HG03097 (cell line): ENCODE measurements at regions not wholly inside any gene's neighbourhood (a gene's known extent, or its start where the extent isn't known, plus 50 kb on each side); places are given as distances from the start of the nearest gene placed in this dataset.

Source experiments
- ATAC-seq: cut with Tn5 transposase; IDR thresholded peaks from one replicate; pipeline ENCODE4 v1.9.1; 2021; ENCODE audit not compliant: unreplicated experiment, low FRiP score

GRCh38 chr5:164433106-164433870 is 927.9 kb downstream of the MAT2B start:
- ATAC-seq, result no peak

GRCh38 chr5:164435576-164435975 is 930.2 kb downstream of the MAT2B start:
- no peak for ATAC-seq

- no peak for ATAC-seq
Observed at GRCh38 chr5:164439799-164440198, 934.4 kb downstream of the MAT2B start.

GRCh38 chr5:164449460-164449859 is 944.0 kb downstream of the MAT2B start:
- ATAC-seq, result no peak

GRCh38 chr5:164466033-164466432 is 960.6 kb downstream of the MAT2B start:
- ATAC-seq, result no peak

GRCh38 chr5:164470312-164470711 is 964.9 kb downstream of the MAT2B start:
- no peak for ATAC-seq

- no peak for ATAC-seq
Observed at GRCh38 chr5:164472165-164472564, 966.7 kb downstream of the MAT2B start.

- no peak for ATAC-seq
Observed at GRCh38 chr5:164475339-164475977, 970.0 kb downstream of the MAT2B start.

- ATAC-seq, result no peak
Observed at GRCh38 chr5:164481270-164481669, 975.9 kb downstream of the MAT2B start.

- ATAC-seq, result no peak
Observed at GRCh38 chr5:164482351-164482750, 976.9 kb downstream of the MAT2B start.

GRCh38 chr5:164484948-164485347 is 979.5 kb downstream of the MAT2B start:
- no peak for ATAC-seq

- no peak for ATAC-seq
Observed at GRCh38 chr5:164487939-164488338, 982.5 kb downstream of the MAT2B start.

GRCh38 chr5:164497311-164498064 is 992.1 kb downstream of the MAT2B start:
- ATAC-seq, result no peak

GRCh38 chr5:164498438-164498837 is 993.0 kb downstream of the MAT2B start:
- ATAC-seq, result no peak

- no peak for ATAC-seq
Observed at GRCh38 chr5:164500856-164501255, 995.4 kb downstream of the MAT2B start.

GRCh38 chr5:164501344-164501743 is 995.9 kb downstream of the MAT2B start:
- no peak for ATAC-seq

- ATAC-seq, result no peak
Observed at GRCh38 chr5:164504141-164504772, 998.8 kb downstream of the MAT2B start.

GRCh38 chr5:164505791-164506190 is 1000.4 kb downstream of the MAT2B start:
- ATAC-seq, result no peak

GRCh38 chr5:164518067-164518740 is 1012.8 kb downstream of the MAT2B start:
- ATAC-seq, result no peak

- no peak for ATAC-seq
Observed at GRCh38 chr5:164518741-164519080, 1013.3 kb downstream of the MAT2B start.
